ENCODE measurements at regions not wholly inside any gene's neighbourhood (a gene's known extent, or its start where the extent isn't known, plus 50 kb on each side); places are given as distances from the start of the nearest gene placed in this dataset.

DNA sequence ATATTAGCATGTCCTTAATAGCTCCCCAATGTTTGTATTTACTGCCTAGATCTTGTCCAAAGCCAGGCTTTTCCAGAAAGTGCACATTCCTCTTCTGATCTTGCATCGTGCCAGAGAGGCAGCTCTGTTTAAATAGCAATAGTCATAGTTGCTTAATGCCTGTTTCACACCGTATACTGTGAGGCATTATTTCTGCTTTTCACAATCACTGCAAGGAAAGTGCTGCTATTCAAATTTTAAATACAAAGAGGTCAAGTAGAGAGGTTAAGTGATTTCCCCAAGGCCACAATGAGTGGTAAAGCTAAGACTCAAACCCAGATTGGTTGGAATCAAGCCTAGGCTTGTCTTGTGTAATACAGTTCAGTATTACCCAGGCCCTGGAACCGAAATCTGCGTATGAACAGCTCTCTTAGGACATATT, 153.6 kb downstream of the SNX18 start:
- Histone ChIP-seq H3K9me3 (ENCODE audit: control insufficient read depth in 4 of 4, insufficient read depth in 3 of 4, low read length in 3 of 4) (peaks cover 0 to 3% (median 1%) of the 10 kb centered on the region in 4 donors), H3K36me3 (ENCODE audit: control insufficient read depth in 4 of 4, insufficient read depth in 4 of 4, low read length in 4 of 4) (no peaks in the 10 kb centered on the region), H3K4me1 (ENCODE audit: control insufficient read depth in 5 of 5, insufficient read depth in 5 of 5, low read length in 5 of 5) (peaks cover 0 to 16% (median 10%) of the 10 kb centered on the region in 5 donors), H3K27me3 (ENCODE audit: control insufficient read depth in 3 of 3, insufficient read depth in 3 of 3, low read length in 2 of 3) (no peaks in the 10 kb centered on the region), H3K9ac (ENCODE audit: insufficient read depth in 1 of 2, low read length in 2 of 2) (no peak overlapping the region), H3K27ac (ENCODE audit: low read depth in 1 of 2, low read length in 1 of 2) (peak overlapping the region in 1 of 2 donors; percentile 17), H3K4me3 (no peak overlapping the region)
- peak; percentile 85 for ATAC-seq (ENCODE audit: insufficient read depth, low FRiP score)
- TF ChIP-seq CTCF (IDR thresholded peaks at IDR 0.05; ENCODE audit: control extremely low read depth, extremely low read depth) = no peak
- WGBS, 2 donors = 19 to 36% methylated on average over 4 of the region's 4 CpGs
- DNase-seq = peak in 2 of 3 donors; percentile 68 to 86

- H3K36me3 ChIP-seq (ENCODE audit: control insufficient read depth in 4 of 4, insufficient read depth in 4 of 4, low read length in 4 of 4) = no peaks in the 10 kb centered on the region
- DNase-seq (no peak), ATAC-seq (ENCODE audit: insufficient read depth, low FRiP score) (no peak)
- no peaks in the 10 kb centered on the region for H3K27me3 ChIP-seq (ENCODE audit: control insufficient read depth in 3 of 3, insufficient read depth in 3 of 3, low read length in 2 of 3)
- TF ChIP-seq CTCF (IDR thresholded peaks at IDR 0.05; ENCODE audit: control extremely low read depth, extremely low read depth) = no peak
- no peak overlapping the region for H3K4me3 ChIP-seq
- H3K9me3 ChIP-seq (ENCODE audit: control insufficient read depth in 4 of 4, insufficient read depth in 3 of 4, low read length in 3 of 4) = peaks cover 0 to 3% (median 1%) of the 10 kb centered on the region in 4 donors
- H3K4me1 ChIP-seq (ENCODE audit: control insufficient read depth in 5 of 5, insufficient read depth in 5 of 5, low read length in 5 of 5) = peaks cover 0 to 16% (median 10%) of the 10 kb centered on the region in 5 donors
- no peak overlapping the region for H3K9ac ChIP-seq (ENCODE audit: insufficient read depth in 1 of 2, low read length in 2 of 2)
- peak overlapping the region in 1 of 2 donors; percentile 26 for H3K27ac ChIP-seq (ENCODE audit: low read depth in 1 of 2, low read length in 1 of 2)
These were observed 152.7 kb downstream of the SNX18 start for GRCh38 chr5:54670281-54670680.

DNA sequence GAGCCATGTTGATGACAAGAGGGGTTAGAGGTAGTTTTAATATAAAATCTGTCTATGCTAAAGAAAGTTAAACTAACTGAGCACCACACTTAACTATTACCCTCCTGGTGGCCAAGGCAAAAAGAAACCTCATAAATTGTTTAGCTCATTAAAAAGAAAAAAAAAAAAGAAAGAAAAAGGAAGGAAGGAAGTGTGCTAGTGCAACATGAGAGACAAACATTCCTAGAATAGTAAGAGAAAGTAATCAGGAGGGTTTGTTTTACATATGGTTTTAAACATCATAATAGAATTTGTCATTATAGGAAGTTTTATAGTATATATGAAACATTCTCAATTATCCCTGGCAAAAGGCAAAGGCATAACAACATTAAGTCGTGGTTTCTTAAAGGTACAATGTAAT, 152.3 kb downstream of the SNX18 start:
- WGBS, 2 donors = 38 to 58% methylated on average over 1 of the region's 1 CpG
- no peak overlapping the region for H3K27ac ChIP-seq (ENCODE audit: low read depth in 1 of 2, low read length in 1 of 2)
- no peak for ATAC-seq (ENCODE audit: insufficient read depth, low FRiP score)

More for the DNA sequence above, 152.3 kb downstream of the SNX18 start:
- no peak for TF ChIP-seq CTCF (IDR thresholded peaks at IDR 0.05; ENCODE audit: control extremely low read depth, extremely low read depth)
- no peak overlapping the region for H3K4me3 ChIP-seq
- H3K36me3 ChIP-seq (ENCODE audit: control insufficient read depth in 4 of 4, insufficient read depth in 4 of 4, low read length in 4 of 4) = no peaks in the 10 kb centered on the region
- no peak for DNase-seq
- no peak overlapping the region for H3K9ac ChIP-seq (ENCODE audit: insufficient read depth in 1 of 2, low read length in 2 of 2)
- no peaks in the 10 kb centered on the region for H3K27me3 ChIP-seq (ENCODE audit: control insufficient read depth in 3 of 3, insufficient read depth in 3 of 3, low read length in 2 of 3)
- peaks cover 0 to 3% (median 1%) of the 10 kb centered on the region in 4 donors for H3K9me3 ChIP-seq (ENCODE audit: control insufficient read depth in 4 of 4, insufficient read depth in 3 of 4, low read length in 3 of 4)
- peaks cover 0 to 16% (median 10%) of the 10 kb centered on the region in 5 donors for H3K4me1 ChIP-seq (ENCODE audit: control insufficient read depth in 5 of 5, insufficient read depth in 5 of 5, low read length in 5 of 5)

Measured in lung (tissue), 11 donors.